Kidney (tissue), 13 donors: ENCODE measurements at regions not wholly inside any gene's neighbourhood (a gene's known extent, or its start where the extent isn't known, plus 50 kb on each side); places are given as distances from the start of the nearest gene placed in this dataset.

ENCODE experiments used
- DNase-seq, 5 donors: peaks; one replicate each; pipeline ENCODE4 v3.0.0-alpha.2; 2013 to 2020
- FAIRE-seq: peaks from 2 replicates; lab custom pipeline; 2012; peaks lifted over from hg19 to GRCh38; lab: Jason Lieb, UNC
- H3K27ac ChIP-seq, 2 donors: one replicate each; pipeline ENCODE4 v1.7.0; 2013; ENCODE audit warnings: low read depth in 2 of 2, low read length in 2 of 2, inconsistent platforms in 1 of 2
- H3K27me3 ChIP-seq: one replicate; pipeline ENCODE4 v1.7.1; 2013; ENCODE audit warnings: low read length, inconsistent platforms; ENCODE audit not compliant: control insufficient read depth, insufficient read depth
- H3K36me3 ChIP-seq, 3 donors: one replicate each; pipeline versions ENCODE4 v1.7.0 to v1.7.1; 2013; ENCODE audit warnings: low read length in 3 of 3, control low read depth in 1 of 3, inconsistent platforms in 1 of 3; ENCODE audit not compliant: insufficient read depth in 3 of 3, control insufficient read depth in 2 of 3
- H3K4me1 ChIP-seq, 3 donors: one replicate each; pipeline versions ENCODE4 v1.7.0 to v1.7.1; 2013; ENCODE audit warnings: low read length in 3 of 3, inconsistent platforms in 1 of 3, low read depth in 1 of 3; ENCODE audit not compliant: control insufficient read depth in 2 of 3, insufficient read depth in 2 of 3
- H3K4me3 ChIP-seq, 3 donors: one replicate each; pipeline versions ENCODE4 v1.7.0 to v1.8.1; 2013; ENCODE audit warnings: low read length in 3 of 3, control low read depth in 1 of 3, inconsistent platforms in 1 of 3
- H3K9ac ChIP-seq, 3 donors: one replicate each; pipeline versions ENCODE4 v1.7.0 to v1.7.1; 2013; ENCODE audit warnings: low read length in 3 of 3, control low read depth in 1 of 3, inconsistent platforms in 1 of 3
- H3K9me3 ChIP-seq, 3 donors: one replicate each; pipeline versions ENCODE4 v1.7.0 to v1.7.1; 2013; ENCODE audit warnings: low read length in 3 of 3, control low read depth in 1 of 3, inconsistent platforms in 1 of 3; ENCODE audit not compliant: control insufficient read depth in 2 of 3, insufficient read depth in 1 of 3
- CTCF ChIP-seq: IDR thresholded peaks from 3 replicates; pipeline ENCODE4 v1.5.1; 2012; ENCODE audit warnings: mild to moderate bottlenecking, moderate library complexity, borderline replicate concordance; ENCODE audit not compliant: insufficient read depth; ENCODE audit errors: extremely low read depth
- intact Hi-C: fragments of 100-400 bp; cut with DNase I; formaldehyde crosslinking; loops from one replicate; pipeline ENCODE4 v1.11.1; 2022
- donor health status: control.
- donor health status: control.
- donor health status: control.
- donor health status: control.
- donor health status: control.
- donor health status: DM: yes; HTN: yes; CAD: no.
- donor health status: Normal renal cell carcinoma (clear cell type).

- Histone ChIP-seq H3K9ac (no peak overlapping the region), H3K9me3 (no peaks in the 10 kb centered on the region), H3K36me3 (no peaks in the 10 kb centered on the region), H3K4me1 (no peaks in the 10 kb centered on the region), H3K27ac (no peak overlapping the region), H3K27me3 (no peaks in the 10 kb centered on the region), H3K4me3 (no peak overlapping the region)
- intact Hi-C loops, result no loop called here
- no peak for TF ChIP-seq CTCF
- FAIRE-seq, result no peak
- no peak for DNase-seq
Measured at GRCh38 chr18:78160961-78161656, 818.5 kb upstream of the SALL3 start.

- no peak for TF ChIP-seq CTCF
- Histone ChIP-seq H3K4me3 (no peak overlapping the region), H3K4me1 (no peaks in the 10 kb centered on the region), H3K27me3 (no peaks in the 10 kb centered on the region), H3K9ac (no peak overlapping the region), H3K36me3 (no peaks in the 10 kb centered on the region), H3K9me3 (no peaks in the 10 kb centered on the region), H3K27ac (no peak overlapping the region)
- FAIRE-seq (no peak), DNase-seq (no peak)
- intact Hi-C loops, result no loop called here
Measured at GRCh38 chr18:78165525-78165924, 814.1 kb upstream of the SALL3 start.

GRCh38 chr18:78168526-78168925 lies 811.1 kb upstream of the SALL3 start:
- Histone ChIP-seq H3K9me3 (no peaks in the 10 kb centered on the region), H3K4me1 (no peaks in the 10 kb centered on the region), H3K27me3 (no peaks in the 10 kb centered on the region), H3K9ac (no peak overlapping the region), H3K27ac (no peak overlapping the region), H3K36me3 (no peaks in the 10 kb centered on the region), H3K4me3 (no peak overlapping the region)
- DNase-seq (no peak), FAIRE-seq (no peak)
- intact Hi-C loops, result no loop called here
- no peak for TF ChIP-seq CTCF
